ENCODE measurements at regions not wholly inside any gene's neighbourhood (a gene's known extent, or its start where the extent isn't known, plus 50 kb on each side); places are given as distances from the start of the nearest gene placed in this dataset.

GRCh38 chr4:188370777-188371176 is 231.5 kb downstream of the TRIML1 start:
- no peak for TF ChIP-seq EZH2 (optimal IDR thresholded peaks at IDR 0.05; ENCODE audit: low read depth, low read length)
- TF ChIP-seq CTCF (IDR thresholded peaks at IDR 0.05; ENCODE audit: low read length) = no peak
